ENCODE measurements at regions not wholly inside any gene's neighbourhood (a gene's known extent, or its start where the extent isn't known, plus 50 kb on each side); places are given as distances from the start of the nearest gene placed in this dataset.

GRCh38 chr2:153218851-153219250, 259.7 kb downstream of the RPRM start:
- DNase-seq (ENCODE audit: low read depth, low spot score) (no peak), ATAC-seq (no peak)
- POLR2A ChIA-PET: no interaction called here
- Histone ChIP-seq H3K36me3 (ENCODE audit: control insufficient read depth, insufficient read depth, low read length) (no peaks in the 10 kb centered on the region), H3K4me1 (ENCODE audit: control insufficient read depth, insufficient read depth, low read length) (no peaks in the 10 kb centered on the region), H3K9me3 (ENCODE audit: control insufficient read depth, insufficient read depth, low read depth, low read length) (no peaks in the 10 kb centered on the region), H3K4me3 (ENCODE audit: low read depth in 2 of 2, low read length in 2 of 2) (no peak overlapping the region), H3K27ac (ENCODE audit: low read length) (no peak overlapping the region), H3K27me3 (ENCODE audit: control insufficient read depth, insufficient read depth, low read length) (no peaks in the 10 kb centered on the region)
- TF ChIP-seq, protein P1, sequence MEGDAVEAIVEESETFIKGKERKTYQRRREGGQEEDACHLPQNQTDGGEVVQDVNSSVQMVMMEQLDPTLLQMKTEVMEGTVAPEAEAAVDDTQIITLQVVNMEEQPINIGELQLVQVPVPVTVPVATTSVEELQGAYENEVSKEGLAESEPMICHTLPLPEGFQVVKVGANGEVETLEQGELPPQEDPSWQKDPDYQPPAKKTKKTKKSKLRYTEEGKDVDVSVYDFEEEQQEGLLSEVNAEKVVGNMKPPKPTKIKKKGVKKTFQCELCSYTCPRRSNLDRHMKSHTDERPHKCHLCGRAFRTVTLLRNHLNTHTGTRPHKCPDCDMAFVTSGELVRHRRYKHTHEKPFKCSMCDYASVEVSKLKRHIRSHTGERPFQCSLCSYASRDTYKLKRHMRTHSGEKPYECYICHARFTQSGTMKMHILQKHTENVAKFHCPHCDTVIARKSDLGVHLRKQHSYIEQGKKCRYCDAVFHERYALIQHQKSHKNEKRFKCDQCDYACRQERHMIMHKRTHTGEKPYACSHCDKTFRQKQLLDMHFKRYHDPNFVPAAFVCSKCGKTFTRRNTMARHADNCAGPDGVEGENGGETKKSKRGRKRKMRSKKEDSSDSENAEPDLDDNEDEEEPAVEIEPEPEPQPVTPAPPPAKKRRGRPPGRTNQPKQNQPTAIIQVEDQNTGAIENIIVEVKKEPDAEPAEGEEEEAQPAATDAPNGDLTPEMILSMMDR (IDR thresholded peaks at IDR 0.05): no peak
- TF ChIP-seq REST (IDR thresholded peaks at IDR 0.05; ENCODE audit: insufficient read depth in 1 of 2, low read depth in 2 of 2, low read length in 1 of 2): no peak
- TF ChIP-seq POLR2AphosphoS5 (IDR thresholded peaks at IDR 0.05; ENCODE audit: low read depth, low read length): no peak
- TF ChIP-seq SIN3A (IDR thresholded peaks at IDR 0.05; ENCODE audit: borderline replicate concordance, insufficient read depth, low read depth, low read length): no peak
- no peak for TF ChIP-seq TCF7L2 (IDR thresholded peaks at IDR 0.05; ENCODE audit: low read depth, low read length)
- intact Hi-C loops (cut with micrococcal nuclease; ENCODE audit: unreplicated experiment): no loop called here
- CTCF ChIA-PET: no interaction called here
- in situ Hi-C loops (cut with HindIII; ENCODE audit: low pct_unique_long_range_greater_than_20kb, low sequenced_read_pairs): no loop called here
- no TSS peak for BruUV-seq (replicated peaks)

- Histone ChIP-seq H3K4me1 (ENCODE audit: control insufficient read depth, insufficient read depth, low read length) (no peaks in the 10 kb centered on the region), H3K4me3 (ENCODE audit: low read depth in 2 of 2, low read length in 2 of 2) (no peak overlapping the region), H3K9me3 (ENCODE audit: control insufficient read depth, insufficient read depth, low read depth, low read length) (no peaks in the 10 kb centered on the region), H3K27me3 (ENCODE audit: control insufficient read depth, insufficient read depth, low read length) (no peaks in the 10 kb centered on the region), H3K36me3 (ENCODE audit: control insufficient read depth, insufficient read depth, low read length) (no peaks in the 10 kb centered on the region), H3K27ac (ENCODE audit: low read length) (no peak overlapping the region)
- ATAC-seq: no peak
- in situ Hi-C loops (cut with HindIII; ENCODE audit: low pct_unique_long_range_greater_than_20kb, low sequenced_read_pairs) (no loop called here), intact Hi-C loops (cut with micrococcal nuclease; ENCODE audit: unreplicated experiment) (no loop called here)
- no TSS peak for BruUV-seq (replicated peaks)
- TF ChIP-seq SIN3A (IDR thresholded peaks at IDR 0.05; ENCODE audit: borderline replicate concordance, insufficient read depth, low read depth, low read length) (no peak), TCF7L2 (IDR thresholded peaks at IDR 0.05; ENCODE audit: low read depth, low read length) (no peak), REST (IDR thresholded peaks at IDR 0.05; ENCODE audit: insufficient read depth in 1 of 2, low read depth in 2 of 2, low read length in 1 of 2) (no peak), POLR2AphosphoS5 (IDR thresholded peaks at IDR 0.05; ENCODE audit: low read depth, low read length) (no peak)
- TF ChIP-seq, protein P1 (IDR thresholded peaks at IDR 0.05): no peak
- POLR2A ChIA-PET: interaction anchor here (0.6 kb wide), 1 partner anchor 502 kb away, joined by 9 read pairs; no protein-coding TSS in a partner anchor
- DNase-seq (ENCODE audit: low read depth, low spot score): no peak
- CTCF ChIA-PET: no interaction called here
Observed at GRCh38 chr2:153214337-153214736, 264.2 kb downstream of the RPRM start.

Measured in Panc1 (cell line).